ENCODE measurements at regions not wholly inside any gene's neighbourhood (a gene's known extent, or its start where the extent isn't known, plus 50 kb on each side); places are given as distances from the start of the nearest gene placed in this dataset.

DNA sequence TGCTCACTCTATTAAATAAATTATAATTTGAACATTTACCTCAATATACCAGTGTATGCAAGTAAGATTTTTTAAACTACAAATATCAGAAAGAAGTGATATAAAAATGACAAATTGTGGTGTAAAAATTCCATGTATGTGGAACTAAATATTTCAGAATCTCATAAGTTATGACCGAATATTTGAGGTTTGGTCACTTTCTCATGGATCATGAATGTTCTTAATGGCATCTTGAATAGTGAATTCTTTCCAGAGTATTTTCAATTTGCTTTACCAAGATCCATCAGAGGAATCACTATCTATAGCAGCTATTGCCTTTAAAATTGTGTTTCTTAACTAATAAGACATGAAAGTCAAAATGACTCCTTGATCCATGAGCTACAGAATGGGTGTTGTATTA lies 950.6 kb downstream of the TBC1D32 start:
- Histone ChIP-seq H3K4me2 (ENCODE audit: control insufficient read depth, extremely low read depth, insufficient read depth, low read depth, low read length) (no peak overlapping the region), H2AFZ (ENCODE audit: control insufficient read depth, low read length) (no peak overlapping the region), H3K79me2 (ENCODE audit: control insufficient read depth, insufficient read depth, low read length) (no peaks in the 10 kb centered on the region), H3K27ac (ENCODE audit: control insufficient read depth, insufficient read depth, low read length) (no peak overlapping the region), H3K27me3 (ENCODE audit: control insufficient read depth, extremely low read depth, insufficient read depth, low read length) (no peaks in the 10 kb centered on the region), H3K9me1 (ENCODE audit: control insufficient read depth, extremely low read depth, insufficient read depth, low read length) (no peaks in the 10 kb centered on the region), H3K9ac (ENCODE audit: control insufficient read depth, extremely low read depth, insufficient read depth, low read length) (no peak overlapping the region), H3K36me3 (ENCODE audit: control insufficient read depth in 2 of 2, extremely low read depth in 1 of 2, insufficient read depth in 2 of 2, low read length in 2 of 2) (no peaks in the 10 kb centered on the region), H4K20me1 (ENCODE audit: control insufficient read depth, extremely low read depth, insufficient read depth, low read length) (no peaks in the 10 kb centered on the region), H3K4me1 (ENCODE audit: control insufficient read depth, extremely low read depth, insufficient read depth, low read length) (peaks cover 4% of the 10 kb centered on the region), H3K4me3 (ENCODE audit: control insufficient read depth in 2 of 3, extremely low read depth in 1 of 3, insufficient read depth in 2 of 3, low read depth in 1 of 3, low read length in 3 of 3) (no peak overlapping the region), H3K9me3 (ENCODE audit: control insufficient read depth, low read depth, low read length) (no peaks in the 10 kb centered on the region)
- DNase-seq (ENCODE audit: low read depth, low spot score) (no peak), FAIRE-seq (no peak)
- dilution Hi-C loops (cut with MboI; ENCODE audit: extremely low pct_ligation_motif_present, low sequenced_read_pairs), result no loop called here
- TF ChIP-seq, protein P1, sequence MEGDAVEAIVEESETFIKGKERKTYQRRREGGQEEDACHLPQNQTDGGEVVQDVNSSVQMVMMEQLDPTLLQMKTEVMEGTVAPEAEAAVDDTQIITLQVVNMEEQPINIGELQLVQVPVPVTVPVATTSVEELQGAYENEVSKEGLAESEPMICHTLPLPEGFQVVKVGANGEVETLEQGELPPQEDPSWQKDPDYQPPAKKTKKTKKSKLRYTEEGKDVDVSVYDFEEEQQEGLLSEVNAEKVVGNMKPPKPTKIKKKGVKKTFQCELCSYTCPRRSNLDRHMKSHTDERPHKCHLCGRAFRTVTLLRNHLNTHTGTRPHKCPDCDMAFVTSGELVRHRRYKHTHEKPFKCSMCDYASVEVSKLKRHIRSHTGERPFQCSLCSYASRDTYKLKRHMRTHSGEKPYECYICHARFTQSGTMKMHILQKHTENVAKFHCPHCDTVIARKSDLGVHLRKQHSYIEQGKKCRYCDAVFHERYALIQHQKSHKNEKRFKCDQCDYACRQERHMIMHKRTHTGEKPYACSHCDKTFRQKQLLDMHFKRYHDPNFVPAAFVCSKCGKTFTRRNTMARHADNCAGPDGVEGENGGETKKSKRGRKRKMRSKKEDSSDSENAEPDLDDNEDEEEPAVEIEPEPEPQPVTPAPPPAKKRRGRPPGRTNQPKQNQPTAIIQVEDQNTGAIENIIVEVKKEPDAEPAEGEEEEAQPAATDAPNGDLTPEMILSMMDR (optimal IDR thresholded peaks at IDR 0.05 in 1 of 3, IDR thresholded peaks at IDR 0.05 in 1 of 3, conservative IDR thresholded peaks at IDR 0.05 in 1 of 3; ENCODE audit: extremely low read depth in 1 of 3, insufficient read depth in 2 of 3, low read length in 3 of 3), result no peak
- TF ChIP-seq EZH2 (IDR thresholded peaks at IDR 0.05; ENCODE audit: low read length), result no peak

DNA sequence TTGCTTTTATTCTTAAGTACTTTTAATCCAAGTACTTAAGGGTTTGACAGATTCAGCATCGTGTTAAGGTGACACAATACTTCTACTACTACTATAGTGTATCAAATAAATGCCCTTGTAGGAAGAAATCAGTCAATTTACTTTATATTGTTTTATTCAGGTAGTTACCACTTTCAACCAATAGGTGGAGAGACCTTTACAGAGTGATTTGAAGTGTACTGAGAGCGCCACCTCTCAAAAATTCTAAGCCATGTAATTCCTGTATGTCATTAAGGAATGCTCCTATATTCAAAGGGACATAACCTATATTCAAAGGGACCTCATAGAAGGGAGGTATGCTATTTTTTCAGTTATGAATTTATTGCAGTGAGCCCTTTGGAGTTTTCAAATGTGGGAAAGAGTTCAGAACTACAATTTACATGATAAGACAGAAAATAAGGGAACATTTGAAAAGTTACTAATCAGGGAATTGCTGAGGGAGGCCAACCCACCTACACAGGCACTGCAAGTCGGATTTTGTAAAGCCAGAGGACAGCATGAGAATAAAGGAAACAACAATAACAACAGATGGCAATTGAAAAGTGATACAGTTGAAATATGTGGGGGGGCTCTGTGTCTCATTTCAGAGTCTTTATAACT lies 955.6 kb downstream of the TBC1D32 start:
- H3K4me2 ChIP-seq (ENCODE audit: control insufficient read depth, extremely low read depth, insufficient read depth, low read depth, low read length), result no peak overlapping the region
- no peaks in the 10 kb centered on the region for H3K27me3 ChIP-seq (ENCODE audit: control insufficient read depth, extremely low read depth, insufficient read depth, low read length)
- FAIRE-seq, result peak; percentile 51
- H4K20me1 ChIP-seq (ENCODE audit: control insufficient read depth, extremely low read depth, insufficient read depth, low read length), result no peaks in the 10 kb centered on the region
- dilution Hi-C loops (cut with MboI; ENCODE audit: extremely low pct_ligation_motif_present, low sequenced_read_pairs), result no loop called here
- no peaks in the 10 kb centered on the region for H3K9me3 ChIP-seq (ENCODE audit: control insufficient read depth, low read depth, low read length)
- no peaks in the 10 kb centered on the region for H3K36me3 ChIP-seq (ENCODE audit: control insufficient read depth in 2 of 2, extremely low read depth in 1 of 2, insufficient read depth in 2 of 2, low read length in 2 of 2)
- peaks cover 4% of the 10 kb centered on the region for H3K4me1 ChIP-seq (ENCODE audit: control insufficient read depth, extremely low read depth, insufficient read depth, low read length)
- H3K4me3 ChIP-seq (ENCODE audit: control insufficient read depth in 2 of 3, extremely low read depth in 1 of 3, insufficient read depth in 2 of 3, low read depth in 1 of 3, low read length in 3 of 3), result no peak overlapping the region
- H3K9ac ChIP-seq (ENCODE audit: control insufficient read depth, extremely low read depth, insufficient read depth, low read length), result no peak overlapping the region
- no peaks in the 10 kb centered on the region for H3K9me1 ChIP-seq (ENCODE audit: control insufficient read depth, extremely low read depth, insufficient read depth, low read length)
- TF ChIP-seq, protein P1 (optimal IDR thresholded peaks at IDR 0.05 in 1 of 3, IDR thresholded peaks at IDR 0.05 in 1 of 3, conservative IDR thresholded peaks at IDR 0.05 in 1 of 3; ENCODE audit: extremely low read depth in 1 of 3, insufficient read depth in 2 of 3, low read length in 3 of 3), result peak in 2 of 3 experiments; percentile 61 to 67
- TF ChIP-seq EZH2 (IDR thresholded peaks at IDR 0.05; ENCODE audit: low read length), result no peak
- no peaks in the 10 kb centered on the region for H3K79me2 ChIP-seq (ENCODE audit: control insufficient read depth, insufficient read depth, low read length)
- no peak for DNase-seq (ENCODE audit: low read depth, low spot score)
- no peak overlapping the region for H2AFZ ChIP-seq (ENCODE audit: control insufficient read depth, low read length)
- H3K27ac ChIP-seq (ENCODE audit: control insufficient read depth, insufficient read depth, low read length), result no peak overlapping the region

Measured in keratinocyte (primary cell).